Upper lobe of left lung (tissue), 6 donors: ENCODE measurements at regions not wholly inside any gene's neighbourhood (a gene's known extent, or its start where the extent isn't known, plus 50 kb on each side); places are given as distances from the start of the nearest gene placed in this dataset.

Experiments used
- ATAC-seq, 2 donors: fragments of 200-7000 bp; cut with Tn5 transposase; one replicate each; pipeline ENCODE4 v1.9.1; 2022; ENCODE audit warnings: mild to moderate bottlenecking in 2 of 2, moderate library complexity in 2 of 2; ENCODE audit not compliant: low FRiP score in 2 of 2
- DNase-seq, 2 donors: peaks; one replicate each; pipeline ENCODE4 v3.0.0-alpha.2; 2019 to 2020
- H3K27ac ChIP-seq, 4 donors: fragments of 200-600 bp; sonication (generic); one replicate each; pipeline ENCODE4 v1.5.1; 2016 to 2019
- H3K27me3 ChIP-seq, 4 donors: fragments of 200-600 bp; sonication (generic); one replicate each; pipeline ENCODE4 v1.5.1; 2017 to 2019
- H3K36me3 ChIP-seq, 4 donors: fragments of 200-600 bp; sonication (generic); one replicate each; pipeline ENCODE4 v1.5.1; 2016 to 2019
- H3K4me1 ChIP-seq, 4 donors: fragments of 200-600 bp; sonication (generic); one replicate each; pipeline ENCODE4 v1.5.1; 2018 to 2019
- H3K4me3 ChIP-seq, 4 donors: fragments of 200-600 bp; sonication (generic); one replicate each; pipeline ENCODE4 v1.5.1; 2017 to 2019; ENCODE audit warnings: mild to moderate bottlenecking in 2 of 4, moderate library complexity in 1 of 4
- H3K9me3 ChIP-seq, 4 donors: fragments of 200-600 bp; sonication (generic); one replicate each; pipeline ENCODE4 v1.5.1; 2018 to 2019
- EP300 ChIP-seq, 4 donors: sonication (generic); formaldehyde crosslinking; IDR thresholded peaks; one replicate each; pipeline ENCODE4 v1.5.1; 2017; ENCODE audit warnings: antibody characterized with exemption in 4 of 4, control low read depth in 2 of 4
- POLR2A ChIP-seq, 4 donors: fragments of 450-650 bp; IDR thresholded peaks; one replicate each; pipeline ENCODE4 v1.5.1; 2016 to 2017; ENCODE audit warnings: antibody characterized with exemption in 4 of 4, mild to moderate bottlenecking in 2 of 4
- POLR2AphosphoS5 ChIP-seq, 2 donors: sonication (generic); formaldehyde crosslinking; IDR thresholded peaks; one replicate each; pipeline ENCODE4 v1.5.1; 2017; ENCODE audit warnings: antibody characterized with exemption in 2 of 2
- WGBS, 2 donors: methylation state at CpG; one replicate each; pipeline ENCODE4 v1.1.5; 2017 to 2018; 5-methylcytosine and 5-hydroxymethylcytosine counted together
- TF ChIP-seq, protein P1 (sequence below), 6 experiments: fragments of 450-650 bp in 4 of 6; fragments of 200-600 bp in 2 of 6; sonication (generic) in 2 of 6; IDR thresholded peaks; one replicate each; pipeline ENCODE4 v1.5.1; 2016 to 2019; ENCODE audit warnings: antibody characterized with exemption in 6 of 6
- donor health status: DM: no; HTN: no; CAD: no; lungs with moderate emphysema.
- donor health status: DM: no; HTN: yes; CAD: no; lungs with severe emphysema.

DNA sequence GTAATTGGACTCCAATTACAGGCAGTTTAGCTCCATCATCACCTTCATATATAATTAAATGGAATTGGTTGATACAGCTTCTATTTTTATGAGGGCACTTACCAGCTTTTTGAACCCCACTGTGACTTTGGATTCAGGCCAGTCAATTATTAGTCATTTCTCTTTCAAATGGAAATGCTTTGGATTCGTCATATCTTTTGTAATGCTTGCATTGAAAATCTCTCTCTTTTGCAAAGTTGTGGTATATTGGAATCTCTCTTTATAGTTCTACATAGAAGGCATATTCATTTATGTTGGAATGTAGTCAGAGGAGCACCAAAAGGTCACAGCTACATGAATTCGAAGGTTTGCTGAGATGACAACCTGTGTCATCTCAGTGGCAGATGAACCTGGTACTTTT, 1074.3 kb upstream of the SLC10A2 start:
- Histone ChIP-seq H3K4me3 (no peak overlapping the region), H3K9me3 (no peaks in the 10 kb centered on the region), H3K27me3 (no peaks in the 10 kb centered on the region), H3K36me3 (no peaks in the 10 kb centered on the region), H3K27ac (no peak overlapping the region), H3K4me1 (no peaks in the 10 kb centered on the region)
- TF ChIP-seq EP300 (IDR thresholded peaks at IDR 0.05) = no peak
- no peak for TF ChIP-seq POLR2AphosphoS5 (IDR thresholded peaks at IDR 0.05)
- TF ChIP-seq POLR2A (IDR thresholded peaks at IDR 0.05) = no peak
- TF ChIP-seq, protein P1, sequence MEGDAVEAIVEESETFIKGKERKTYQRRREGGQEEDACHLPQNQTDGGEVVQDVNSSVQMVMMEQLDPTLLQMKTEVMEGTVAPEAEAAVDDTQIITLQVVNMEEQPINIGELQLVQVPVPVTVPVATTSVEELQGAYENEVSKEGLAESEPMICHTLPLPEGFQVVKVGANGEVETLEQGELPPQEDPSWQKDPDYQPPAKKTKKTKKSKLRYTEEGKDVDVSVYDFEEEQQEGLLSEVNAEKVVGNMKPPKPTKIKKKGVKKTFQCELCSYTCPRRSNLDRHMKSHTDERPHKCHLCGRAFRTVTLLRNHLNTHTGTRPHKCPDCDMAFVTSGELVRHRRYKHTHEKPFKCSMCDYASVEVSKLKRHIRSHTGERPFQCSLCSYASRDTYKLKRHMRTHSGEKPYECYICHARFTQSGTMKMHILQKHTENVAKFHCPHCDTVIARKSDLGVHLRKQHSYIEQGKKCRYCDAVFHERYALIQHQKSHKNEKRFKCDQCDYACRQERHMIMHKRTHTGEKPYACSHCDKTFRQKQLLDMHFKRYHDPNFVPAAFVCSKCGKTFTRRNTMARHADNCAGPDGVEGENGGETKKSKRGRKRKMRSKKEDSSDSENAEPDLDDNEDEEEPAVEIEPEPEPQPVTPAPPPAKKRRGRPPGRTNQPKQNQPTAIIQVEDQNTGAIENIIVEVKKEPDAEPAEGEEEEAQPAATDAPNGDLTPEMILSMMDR (IDR thresholded peaks at IDR 0.05) = no peak
- WGBS, 2 donors = 79 to 93% methylated on average over 2 of the region's 2 CpGs
- ATAC-seq = no peak
- DNase-seq = no peak

DNA sequence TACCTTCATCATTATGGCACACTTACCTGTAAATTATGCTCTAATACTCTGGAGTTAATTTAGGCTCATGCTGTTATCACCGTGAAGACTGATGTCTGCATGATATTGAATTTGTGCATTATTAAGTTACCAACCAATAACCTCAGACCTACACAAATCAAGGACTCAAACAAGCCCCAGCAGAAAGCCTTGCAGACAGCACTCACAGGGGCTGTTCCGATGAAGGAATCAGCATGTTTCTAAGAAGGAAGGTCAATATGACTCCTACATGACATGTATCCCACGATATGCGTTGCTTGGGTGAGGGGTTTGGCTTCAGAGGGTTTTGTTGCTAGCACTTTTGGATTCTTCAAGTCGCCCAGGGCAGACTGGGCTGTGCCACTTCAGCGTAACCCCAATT, 1071.2 kb upstream of the SLC10A2 start:
- Histone ChIP-seq H3K4me1 (no peaks in the 10 kb centered on the region), H3K4me3 (no peak overlapping the region), H3K27me3 (no peaks in the 10 kb centered on the region), H3K27ac (no peak overlapping the region), H3K9me3 (no peaks in the 10 kb centered on the region), H3K36me3 (no peaks in the 10 kb centered on the region)
- DNase-seq = no peak
- no peak for TF ChIP-seq POLR2AphosphoS5 (IDR thresholded peaks at IDR 0.05)
- no peak for TF ChIP-seq POLR2A (IDR thresholded peaks at IDR 0.05)
- TF ChIP-seq, protein P1 (IDR thresholded peaks at IDR 0.05) = no peak
- TF ChIP-seq EP300 (IDR thresholded peaks at IDR 0.05) = no peak
- no peak for ATAC-seq
- WGBS, 2 donors = 79 to 81% methylated on average over 6 of the region's 6 CpGs

- no peak for ATAC-seq
- no peaks in the 10 kb centered on the region for H3K27me3 ChIP-seq
- no peak overlapping the region for H3K4me3 ChIP-seq
- H3K27ac ChIP-seq = no peak overlapping the region
- no peaks in the 10 kb centered on the region for H3K4me1 ChIP-seq
- DNase-seq = no peak
- WGBS, 2 donors = 69 to 78% methylated on average over 5 of the region's 5 CpGs
- no peaks in the 10 kb centered on the region for H3K36me3 ChIP-seq
- TF ChIP-seq POLR2A (IDR thresholded peaks at IDR 0.05) (no peak), POLR2AphosphoS5 (IDR thresholded peaks at IDR 0.05) (no peak), EP300 (IDR thresholded peaks at IDR 0.05) (no peak)
- TF ChIP-seq, protein P1 (IDR thresholded peaks at IDR 0.05) = no peak
- no peaks in the 10 kb centered on the region for H3K9me3 ChIP-seq
Observed at GRCh38 chr13:104132849-104133248, 1066.6 kb upstream of the SLC10A2 start.

- Histone ChIP-seq H3K27ac (no peak overlapping the region), H3K4me3 (no peak overlapping the region), H3K9me3 (peaks cover 0 to 6% (median 0%) of the 10 kb centered on the region in 4 donors), H3K36me3 (no peaks in the 10 kb centered on the region), H3K27me3 (no peaks in the 10 kb centered on the region), H3K4me1 (no peaks in the 10 kb centered on the region)
- WGBS, 2 donors = 59 to 60% methylated on average over 5 of the region's 5 CpGs
- TF ChIP-seq EP300 (IDR thresholded peaks at IDR 0.05) (no peak), POLR2A (IDR thresholded peaks at IDR 0.05) (no peak), POLR2AphosphoS5 (IDR thresholded peaks at IDR 0.05) (no peak)
- TF ChIP-seq, protein P1 (IDR thresholded peaks at IDR 0.05) = no peak
- DNase-seq (no peak), ATAC-seq (no peak)
Observed at GRCh38 chr13:104114101-104114500, 1047.9 kb upstream of the SLC10A2 start.

DNA sequence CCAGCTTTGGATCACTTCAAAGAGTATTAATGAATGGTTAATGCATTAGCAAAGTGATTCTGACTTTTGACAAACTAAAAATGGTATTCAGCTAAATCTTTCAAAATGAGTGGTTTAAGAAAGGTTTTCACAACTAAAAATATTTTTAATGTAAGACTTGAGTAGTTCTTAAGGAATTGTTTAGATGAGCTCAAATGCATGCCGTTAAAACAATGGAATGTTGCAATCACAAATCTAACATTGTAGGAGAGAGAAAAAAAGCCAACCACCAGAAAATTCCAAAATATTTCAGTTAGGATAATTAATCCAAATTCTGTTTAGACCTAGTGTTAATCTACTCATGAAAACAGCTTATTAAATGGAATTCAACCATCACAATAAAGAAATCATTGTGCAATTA, 1044.8 kb upstream of the SLC10A2 start:
- 60 to 74% methylated on average over 1 of the region's 1 CpG for WGBS, 2 donors
- no peak overlapping the region for H3K4me3 ChIP-seq

More for the DNA sequence above, 1044.8 kb upstream of the SLC10A2 start:
- Histone ChIP-seq H3K36me3 (no peaks in the 10 kb centered on the region), H3K27me3 (no peaks in the 10 kb centered on the region), H3K9me3 (peaks cover 0 to 7% (median 0%) of the 10 kb centered on the region in 4 donors), H3K4me1 (no peaks in the 10 kb centered on the region), H3K27ac (no peak overlapping the region)
- DNase-seq = no peak
- ATAC-seq = no peak
- TF ChIP-seq, protein P1 (IDR thresholded peaks at IDR 0.05) = no peak
- TF ChIP-seq POLR2A (IDR thresholded peaks at IDR 0.05) (no peak), EP300 (IDR thresholded peaks at IDR 0.05) (no peak), POLR2AphosphoS5 (IDR thresholded peaks at IDR 0.05) (no peak)
